HG02588 (cell line): ENCODE measurements at regions not wholly inside any gene's neighbourhood (a gene's known extent, or its start where the extent isn't known, plus 50 kb on each side); places are given as distances from the start of the nearest gene placed in this dataset.

Experiments used
- ATAC-seq: cut with Tn5 transposase; IDR thresholded peaks from one replicate; pipeline ENCODE4 v1.9.1; 2021; ENCODE audit warnings: mild to moderate bottlenecking, moderate library complexity; ENCODE audit not compliant: unreplicated experiment

- ATAC-seq: no peak
These were observed 1329.3 kb downstream of the TBC1D22A start for GRCh38 chr22:48091656-48092223.

GRCh38 chr22:48091060-48091650 lies 1328.7 kb downstream of the TBC1D22A start:
- no peak for ATAC-seq

- ATAC-seq: no peak
These were observed 1327.9 kb downstream of the TBC1D22A start for GRCh38 chr22:48090332-48090672.

GRCh38 chr22:48089601-48090331 lies 1327.3 kb downstream of the TBC1D22A start:
- no peak for ATAC-seq

- no peak for ATAC-seq
These were observed 1326.6 kb downstream of the TBC1D22A start for GRCh38 chr22:48088926-48089536.

- ATAC-seq: no peak
These were observed 1325.8 kb downstream of the TBC1D22A start for GRCh38 chr22:48088251-48088650.

GRCh38 chr22:48085901-48086645 lies 1323.6 kb downstream of the TBC1D22A start:
- no peak for ATAC-seq

- ATAC-seq: no peak
These were observed 1322.2 kb downstream of the TBC1D22A start for GRCh38 chr22:48084729-48085050.

- ATAC-seq: peak; percentile 71
These were observed 1321.7 kb downstream of the TBC1D22A start for GRCh38 chr22:48084041-48084728.

- ATAC-seq: no peak
These were observed 1321.1 kb downstream of the TBC1D22A start for GRCh38 chr22:48083502-48083901.

GRCh38 chr22:48082284-48082683 lies 1319.8 kb downstream of the TBC1D22A start:
- no peak for ATAC-seq

- no peak for ATAC-seq
These were observed 1318.8 kb downstream of the TBC1D22A start for GRCh38 chr22:48081281-48081680.

- ATAC-seq: no peak
These were observed 1318.1 kb downstream of the TBC1D22A start for GRCh38 chr22:48080316-48081165.

- no peak for ATAC-seq
These were observed 1317.2 kb downstream of the TBC1D22A start for GRCh38 chr22:48079505-48080290.

- no peak for ATAC-seq
These were observed 1316.4 kb downstream of the TBC1D22A start for GRCh38 chr22:48078825-48079224.

GRCh38 chr22:48077699-48078098 lies 1315.2 kb downstream of the TBC1D22A start:
- ATAC-seq: no peak

- ATAC-seq: no peak
These were observed 1313.6 kb downstream of the TBC1D22A start for GRCh38 chr22:48076008-48076407.

- ATAC-seq: no peak
These were observed 1313.2 kb downstream of the TBC1D22A start for GRCh38 chr22:48075604-48076003.

GRCh38 chr22:48072777-48073176 lies 1310.3 kb downstream of the TBC1D22A start:
- ATAC-seq: no peak
